ENCODE measurements at regions not wholly inside any gene's neighbourhood (a gene's known extent, or its start where the extent isn't known, plus 50 kb on each side); places are given as distances from the start of the nearest gene placed in this dataset.

- no peak for FAIRE-seq
- no peak for DNase-seq (ENCODE audit: insufficient read length, low spot score)
- no peak for TF ChIP-seq PAX5 (IDR thresholded peaks at IDR 0.05; ENCODE audit: insufficient read depth, low read length, severe bottlenecking)
- TF ChIP-seq POU2F2 (IDR thresholded peaks at IDR 0.05; ENCODE audit: low read depth, low read length) = no peak
- no peak for TF ChIP-seq POLR2A (IDR thresholded peaks at IDR 0.05; ENCODE audit: low read depth, low read length)
- no peak for TF ChIP-seq POLR2AphosphoS5 (IDR thresholded peaks at IDR 0.05; ENCODE audit: low read depth, low read length)
- no peak for TF ChIP-seq SPI1 (IDR thresholded peaks at IDR 0.05; ENCODE audit: low read depth, low read length)
- TF ChIP-seq TAF1 (IDR thresholded peaks at IDR 0.05; ENCODE audit: low read depth, low read length) = no peak
Observed at GRCh38 chr14:101027966-101028365, 124.4 kb upstream of the RTL1 start.

DNA sequence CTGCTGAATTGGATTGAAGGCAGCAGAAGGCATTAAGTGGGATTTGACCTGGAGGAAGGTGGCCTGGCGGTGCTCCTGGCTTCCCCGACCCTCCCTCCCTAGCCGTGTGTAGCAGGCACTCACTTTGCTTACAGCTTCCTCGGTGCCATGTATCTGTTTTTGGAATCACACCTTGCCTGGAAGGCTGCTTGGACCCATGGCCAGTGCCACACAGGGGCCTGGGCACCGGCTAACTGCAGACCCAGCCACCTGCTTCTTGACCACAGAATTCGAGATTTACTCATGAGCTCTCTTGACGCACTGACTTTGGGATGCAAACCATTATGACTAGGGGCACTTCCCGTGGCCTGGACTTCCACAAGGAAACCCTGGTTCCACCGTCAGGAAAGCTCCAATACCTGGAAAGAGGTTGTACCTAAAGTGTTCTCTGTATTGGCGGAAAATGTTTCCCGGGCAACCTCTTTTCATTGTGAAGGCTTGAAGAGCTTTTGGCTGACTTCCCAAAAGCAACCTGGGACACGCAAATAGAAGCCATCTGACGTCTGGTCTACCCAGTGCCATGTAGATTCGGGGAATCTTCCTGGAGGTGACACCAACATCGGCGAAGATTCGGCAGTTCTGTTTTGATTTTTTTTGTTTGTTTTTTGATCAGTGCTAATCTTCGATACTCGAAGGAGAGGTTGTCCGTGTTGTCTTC is 125.6 kb upstream of the RTL1 start:
- FAIRE-seq = no peak
- no peak for DNase-seq (ENCODE audit: insufficient read length, low spot score)
- TF ChIP-seq POLR2AphosphoS5 (IDR thresholded peaks at IDR 0.05; ENCODE audit: low read depth, low read length) = no peak
- TF ChIP-seq SPI1 (IDR thresholded peaks at IDR 0.05; ENCODE audit: low read depth, low read length) = no peak
- TF ChIP-seq TAF1 (IDR thresholded peaks at IDR 0.05; ENCODE audit: low read depth, low read length) = no peak

DNA sequence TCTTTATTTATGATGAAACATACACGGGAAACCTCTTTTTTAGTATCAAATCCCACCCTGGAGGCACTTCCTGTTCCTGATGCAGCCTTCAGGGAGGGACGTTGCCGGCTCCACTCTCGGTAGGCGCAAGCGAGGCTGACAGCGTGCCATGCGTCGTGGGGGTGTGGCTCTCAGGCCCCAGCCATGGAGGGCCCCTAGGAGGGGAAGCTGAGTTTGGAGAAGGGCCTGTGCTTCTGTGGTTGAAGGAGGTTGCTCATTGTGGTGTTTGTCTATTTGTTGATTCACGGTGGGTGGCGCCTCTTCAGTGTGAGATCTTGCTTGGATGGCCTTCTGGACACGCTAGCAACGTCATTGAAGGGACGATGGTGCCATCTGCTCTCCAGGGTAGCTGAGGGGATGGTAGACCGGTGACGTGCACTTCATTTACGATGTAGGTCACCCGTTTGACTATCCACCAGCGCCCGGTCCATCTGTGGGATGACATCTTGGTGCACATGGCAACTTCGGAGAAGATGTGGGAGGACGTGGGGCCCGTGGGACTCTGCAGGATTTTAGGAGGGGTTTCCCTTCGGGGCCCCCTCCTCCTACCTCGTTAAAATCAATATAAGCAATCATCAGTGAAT is 126.3 kb upstream of the RTL1 start:
- no peak for TF ChIP-seq POU2F2 (IDR thresholded peaks at IDR 0.05; ENCODE audit: low read depth, low read length)
- no peak for TF ChIP-seq POLR2AphosphoS5 (IDR thresholded peaks at IDR 0.05; ENCODE audit: low read depth, low read length)
- no peak for TF ChIP-seq PAX5 (IDR thresholded peaks at IDR 0.05; ENCODE audit: insufficient read depth, low read length, severe bottlenecking)
- no peak for TF ChIP-seq TAF1 (IDR thresholded peaks at IDR 0.05; ENCODE audit: low read depth, low read length)
- no peak for TF ChIP-seq SPI1 (IDR thresholded peaks at IDR 0.05; ENCODE audit: low read depth, low read length)
- no peak for TF ChIP-seq POLR2A (IDR thresholded peaks at IDR 0.05; ENCODE audit: low read depth, low read length)
- no peak for FAIRE-seq

DNA sequence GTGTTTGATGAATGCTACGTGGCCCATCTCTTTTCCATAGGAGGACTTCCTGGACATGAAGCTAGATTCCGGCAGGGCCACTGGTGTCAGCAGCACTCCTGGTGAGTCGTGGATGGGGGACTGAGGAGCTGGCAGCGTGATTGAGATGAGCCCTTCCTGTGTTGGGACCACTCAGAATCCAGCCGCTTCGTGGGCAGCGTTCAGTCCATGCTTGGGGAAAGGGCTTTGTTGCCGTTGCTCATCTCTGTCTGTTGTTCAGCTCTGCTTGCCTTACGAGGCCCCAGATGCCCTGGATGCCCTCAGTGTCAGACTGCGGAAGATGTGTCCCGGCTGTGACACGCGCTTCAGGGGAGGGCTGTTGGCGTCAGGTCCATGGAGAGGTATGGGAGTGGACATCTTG is 127.1 kb upstream of the RTL1 start:
- TF ChIP-seq POLR2AphosphoS5 (IDR thresholded peaks at IDR 0.05; ENCODE audit: low read depth, low read length) = no peak
- TF ChIP-seq SPI1 (IDR thresholded peaks at IDR 0.05; ENCODE audit: low read depth, low read length) = no peak
- TF ChIP-seq PAX5 (IDR thresholded peaks at IDR 0.05; ENCODE audit: insufficient read depth, low read length, severe bottlenecking) = no peak
- TF ChIP-seq POLR2A (IDR thresholded peaks at IDR 0.05; ENCODE audit: low read depth, low read length) = no peak
- TF ChIP-seq TAF1 (IDR thresholded peaks at IDR 0.05; ENCODE audit: low read depth, low read length) = no peak
- TF ChIP-seq POU2F2 (IDR thresholded peaks at IDR 0.05; ENCODE audit: low read depth, low read length) = no peak
- no peak for DNase-seq (ENCODE audit: insufficient read length, low spot score)
- no peak for FAIRE-seq

More for the DNA sequence above, 126.3 kb upstream of the RTL1 start:
- no peak for DNase-seq (ENCODE audit: insufficient read length, low spot score)

- no peak for FAIRE-seq
- no peak for TF ChIP-seq TAF1 (IDR thresholded peaks at IDR 0.05; ENCODE audit: low read depth, low read length)
- no peak for TF ChIP-seq POLR2AphosphoS5 (IDR thresholded peaks at IDR 0.05; ENCODE audit: low read depth, low read length)
- no peak for TF ChIP-seq POLR2A (IDR thresholded peaks at IDR 0.05; ENCODE audit: low read depth, low read length)
- no peak for TF ChIP-seq SPI1 (IDR thresholded peaks at IDR 0.05; ENCODE audit: low read depth, low read length)
- TF ChIP-seq POU2F2 (IDR thresholded peaks at IDR 0.05; ENCODE audit: low read depth, low read length) = no peak
- TF ChIP-seq PAX5 (IDR thresholded peaks at IDR 0.05; ENCODE audit: insufficient read depth, low read length, severe bottlenecking) = no peak
Observed at GRCh38 chr14:101031186-101031585, 127.7 kb upstream of the RTL1 start.

GRCh38 chr14:101031721-101032120 is 128.2 kb upstream of the RTL1 start:
- no peak for DNase-seq (ENCODE audit: insufficient read length, low spot score)
- no peak for FAIRE-seq
- no peak for TF ChIP-seq PAX5 (IDR thresholded peaks at IDR 0.05; ENCODE audit: insufficient read depth, low read length, severe bottlenecking)
- no peak for TF ChIP-seq POLR2AphosphoS5 (IDR thresholded peaks at IDR 0.05; ENCODE audit: low read depth, low read length)

More at GRCh38 chr14:101031186-101031585, 127.7 kb upstream of the RTL1 start:
- no peak for DNase-seq (ENCODE audit: insufficient read length, low spot score)

GRCh38 chr14:101032433-101032832 is 128.9 kb upstream of the RTL1 start:
- FAIRE-seq (no peak), DNase-seq (ENCODE audit: insufficient read length, low spot score) (no peak)
- no peak for TF ChIP-seq PAX5 (IDR thresholded peaks at IDR 0.05; ENCODE audit: insufficient read depth, low read length, severe bottlenecking)
- no peak for TF ChIP-seq TAF1 (IDR thresholded peaks at IDR 0.05; ENCODE audit: low read depth, low read length)
- TF ChIP-seq SPI1 (IDR thresholded peaks at IDR 0.05; ENCODE audit: low read depth, low read length) = no peak
- TF ChIP-seq POU2F2 (IDR thresholded peaks at IDR 0.05; ENCODE audit: low read depth, low read length) = no peak
- TF ChIP-seq POLR2AphosphoS5 (IDR thresholded peaks at IDR 0.05; ENCODE audit: low read depth, low read length) = no peak
- TF ChIP-seq POLR2A (IDR thresholded peaks at IDR 0.05; ENCODE audit: low read depth, low read length) = no peak

DNA sequence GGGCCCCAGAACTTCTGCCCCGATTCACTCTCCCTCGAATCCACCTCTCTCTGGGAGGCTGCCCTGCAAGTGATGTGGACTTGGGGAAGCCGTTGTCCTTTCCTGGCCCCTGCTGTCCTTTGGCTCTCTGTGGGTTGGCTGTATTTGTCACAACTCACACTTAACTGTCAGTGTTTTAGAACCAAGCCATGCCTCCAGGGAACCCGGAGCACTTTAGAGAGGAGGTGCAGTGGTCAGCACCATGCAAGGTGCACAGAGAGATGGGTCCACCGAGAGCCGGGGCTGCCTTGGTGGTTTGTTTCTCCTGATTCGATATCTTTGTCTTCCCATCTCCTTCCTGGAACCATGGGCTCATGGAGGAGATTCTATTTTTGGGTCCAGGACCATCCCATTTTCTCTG is 129.5 kb upstream of the RTL1 start:
- no peak for TF ChIP-seq POU2F2 (IDR thresholded peaks at IDR 0.05; ENCODE audit: low read depth, low read length)
- no peak for TF ChIP-seq TAF1 (IDR thresholded peaks at IDR 0.05; ENCODE audit: low read depth, low read length)
- no peak for TF ChIP-seq PAX5 (IDR thresholded peaks at IDR 0.05; ENCODE audit: insufficient read depth, low read length, severe bottlenecking)
- no peak for TF ChIP-seq POLR2AphosphoS5 (IDR thresholded peaks at IDR 0.05; ENCODE audit: low read depth, low read length)
- TF ChIP-seq POLR2A (IDR thresholded peaks at IDR 0.05; ENCODE audit: low read depth, low read length) = no peak
- TF ChIP-seq SPI1 (IDR thresholded peaks at IDR 0.05; ENCODE audit: low read depth, low read length) = no peak
- FAIRE-seq = no peak
- no peak for DNase-seq (ENCODE audit: insufficient read length, low spot score)

DNA sequence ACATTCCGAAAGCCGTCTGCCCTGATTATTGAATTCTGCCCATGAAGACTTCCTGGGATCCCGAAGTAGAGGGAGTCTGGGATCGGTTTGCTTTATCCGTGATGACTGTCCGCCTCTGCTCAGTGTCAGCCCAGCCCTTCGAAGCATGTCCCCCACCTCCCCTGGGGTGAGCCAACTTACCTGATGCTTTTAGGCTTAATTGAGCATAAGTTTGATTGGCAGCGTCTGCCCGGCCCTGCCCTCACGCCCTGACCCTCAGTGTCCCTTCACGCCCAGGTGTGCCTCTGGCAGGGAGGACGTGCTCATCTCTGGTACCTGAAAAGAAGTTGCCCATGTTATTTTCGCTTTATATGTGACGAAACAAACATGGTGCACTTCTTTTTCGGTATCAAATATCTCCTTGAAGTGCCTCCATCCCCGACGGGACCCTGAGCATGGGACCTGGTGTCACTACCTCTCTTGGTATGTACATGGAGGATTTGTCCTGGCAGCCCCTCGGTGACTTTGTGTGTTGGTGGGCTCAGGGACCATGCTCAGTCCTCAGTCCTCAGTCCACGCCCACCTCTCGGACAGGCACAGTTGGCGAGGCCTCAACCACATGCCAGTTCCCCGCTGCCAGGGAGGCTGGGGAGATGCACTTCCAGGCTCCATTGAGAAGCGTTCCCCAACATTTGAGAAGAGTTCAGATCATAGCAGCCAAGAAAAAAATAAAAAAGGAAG is 130.1 kb upstream of the RTL1 start:
- no peak for TF ChIP-seq PAX5 (IDR thresholded peaks at IDR 0.05; ENCODE audit: insufficient read depth, low read length, severe bottlenecking)
- TF ChIP-seq TAF1 (IDR thresholded peaks at IDR 0.05; ENCODE audit: low read depth, low read length) = no peak
- no peak for TF ChIP-seq POLR2AphosphoS5 (IDR thresholded peaks at IDR 0.05; ENCODE audit: low read depth, low read length)
- TF ChIP-seq SPI1 (IDR thresholded peaks at IDR 0.05; ENCODE audit: low read depth, low read length) = no peak
- TF ChIP-seq POLR2A (IDR thresholded peaks at IDR 0.05; ENCODE audit: low read depth, low read length) = no peak
- no peak for TF ChIP-seq POU2F2 (IDR thresholded peaks at IDR 0.05; ENCODE audit: low read depth, low read length)
- no peak for FAIRE-seq
- DNase-seq (ENCODE audit: insufficient read length, low spot score) = no peak
